ENCODE measurements at regions not wholly inside any gene's neighbourhood (a gene's known extent, or its start where the extent isn't known, plus 50 kb on each side); places are given as distances from the start of the nearest gene placed in this dataset.

GRCh38 chr5:17734011-17734410, 99.8 kb downstream of the TAF11L14 start:
- TF ChIP-seq POLR2AphosphoS5 (IDR thresholded peaks at IDR 0.05; ENCODE audit: low read depth, low read length) (no peak), POLR2A (IDR thresholded peaks at IDR 0.05; ENCODE audit: low read depth, low read length) (no peak)

All from GM12892 (cell line).